Type B pancreatic cell (in vitro differentiated cells): ENCODE measurements at regions not wholly inside any gene's neighbourhood (a gene's known extent, or its start where the extent isn't known, plus 50 kb on each side); places are given as distances from the start of the nearest gene placed in this dataset.
"Not testable (repeated sequence)": the region's sequence is repeated elsewhere in the genome, so short reads cannot be mapped to it uniquely, and the experiment has no call there.

Experiments
- DNase-seq: peaks from one replicate; pipeline ENCODE4 v3.0.0; 2021; ENCODE audit warnings: mixed read lengths; ENCODE audit not compliant: unreplicated experiment; ENCODE audit errors: extremely low spot score
- H3K27ac Mint-ChIP-seq: 2 replicates; pipeline ENCODE4 v1.8.0; 2021; ENCODE audit warnings: mild to moderate bottlenecking, mixed read lengths
- H3K27me3 Mint-ChIP-seq: 2 replicates; pipeline ENCODE4 v1.8.0; 2021; ENCODE audit warnings: mixed read lengths
- H3K36me3 Mint-ChIP-seq: 2 replicates; pipeline ENCODE4 v1.8.0; 2021; ENCODE audit warnings: mixed read lengths
- H3K4me1 Mint-ChIP-seq: one replicate; pipeline ENCODE4 v1.8.0; 2021; ENCODE audit warnings: mixed read lengths; ENCODE audit not compliant: unreplicated experiment
- H3K4me3 Mint-ChIP-seq: 2 replicates; pipeline ENCODE4 v1.8.0; 2021; ENCODE audit warnings: mild to moderate bottlenecking, mixed read lengths
- H3K9me3 Mint-ChIP-seq: 2 replicates; pipeline ENCODE4 v1.8.0; 2021; ENCODE audit warnings: mixed read lengths
- TF ChIP-seq, protein P1 (sequence below): fragments of 200-600 bp; sonication (generic); conservative IDR thresholded peaks from 2 replicates; pipeline ENCODE4 v1.5.0; 2021; ENCODE audit warnings: antibody characterized with exemption, mild to moderate bottlenecking

GRCh38 chr1:192884241-192884640, 75.4 kb downstream of the RGS2 start:
- Mint-ChIP-seq H3K36me3 (no peaks in the 10 kb centered on the region), H3K9me3 (no peaks in the 10 kb centered on the region), H3K4me3 (no peak overlapping the region), H3K4me1 (no peaks in the 10 kb centered on the region), H3K27ac (no peak overlapping the region), H3K27me3 (no peaks in the 10 kb centered on the region)
- no peak for DNase-seq
- TF ChIP-seq, protein P1, sequence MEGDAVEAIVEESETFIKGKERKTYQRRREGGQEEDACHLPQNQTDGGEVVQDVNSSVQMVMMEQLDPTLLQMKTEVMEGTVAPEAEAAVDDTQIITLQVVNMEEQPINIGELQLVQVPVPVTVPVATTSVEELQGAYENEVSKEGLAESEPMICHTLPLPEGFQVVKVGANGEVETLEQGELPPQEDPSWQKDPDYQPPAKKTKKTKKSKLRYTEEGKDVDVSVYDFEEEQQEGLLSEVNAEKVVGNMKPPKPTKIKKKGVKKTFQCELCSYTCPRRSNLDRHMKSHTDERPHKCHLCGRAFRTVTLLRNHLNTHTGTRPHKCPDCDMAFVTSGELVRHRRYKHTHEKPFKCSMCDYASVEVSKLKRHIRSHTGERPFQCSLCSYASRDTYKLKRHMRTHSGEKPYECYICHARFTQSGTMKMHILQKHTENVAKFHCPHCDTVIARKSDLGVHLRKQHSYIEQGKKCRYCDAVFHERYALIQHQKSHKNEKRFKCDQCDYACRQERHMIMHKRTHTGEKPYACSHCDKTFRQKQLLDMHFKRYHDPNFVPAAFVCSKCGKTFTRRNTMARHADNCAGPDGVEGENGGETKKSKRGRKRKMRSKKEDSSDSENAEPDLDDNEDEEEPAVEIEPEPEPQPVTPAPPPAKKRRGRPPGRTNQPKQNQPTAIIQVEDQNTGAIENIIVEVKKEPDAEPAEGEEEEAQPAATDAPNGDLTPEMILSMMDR = no peak

GRCh38 chr1:192885387-192885786, 76.5 kb downstream of the RGS2 start:
- DNase-seq, H3K27ac Mint-ChIP-seq, H3K4me3 Mint-ChIP-seq, H3K27me3 Mint-ChIP-seq, H3K4me1 Mint-ChIP-seq, H3K36me3 Mint-ChIP-seq, H3K9me3 Mint-ChIP-seq: not testable (repeated sequence)

GRCh38 chr1:192887426-192887825, 78.6 kb downstream of the RGS2 start:
- H3K9me3 Mint-ChIP-seq = no peaks in the 10 kb centered on the region
- H3K4me3 Mint-ChIP-seq = no peak overlapping the region
- H3K27ac Mint-ChIP-seq = no peak overlapping the region
- no peaks in the 10 kb centered on the region for H3K36me3 Mint-ChIP-seq
- TF ChIP-seq, protein P1 = no peak
- no peaks in the 10 kb centered on the region for H3K4me1 Mint-ChIP-seq
- DNase-seq = no peak
- H3K27me3 Mint-ChIP-seq = no peaks in the 10 kb centered on the region

DNA sequence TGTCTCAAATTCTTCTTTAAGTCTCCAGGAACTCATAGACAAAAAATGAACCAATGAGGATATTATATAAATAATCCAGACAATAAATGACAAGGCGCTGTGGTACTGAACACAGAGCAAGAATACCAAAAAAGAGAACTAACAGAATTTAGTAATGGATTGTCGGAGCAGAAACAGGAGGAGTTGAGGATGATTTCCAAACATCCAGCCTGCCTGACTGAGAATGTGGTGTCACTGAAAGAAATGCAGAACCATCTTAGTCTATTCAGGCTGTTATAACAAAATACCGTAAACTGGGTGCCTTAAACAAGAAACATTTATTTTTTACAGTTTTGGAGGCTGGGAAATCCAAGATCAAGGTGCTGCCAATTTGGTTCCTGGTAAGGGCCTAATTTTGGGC, 79.7 kb downstream of the RGS2 start:
- no peaks in the 10 kb centered on the region for H3K9me3 Mint-ChIP-seq
- no peak overlapping the region for H3K27ac Mint-ChIP-seq
- H3K4me3 Mint-ChIP-seq = no peak overlapping the region
- TF ChIP-seq, protein P1 = no peak
- no peaks in the 10 kb centered on the region for H3K4me1 Mint-ChIP-seq
- H3K27me3 Mint-ChIP-seq = no peaks in the 10 kb centered on the region
- no peak for DNase-seq
- no peaks in the 10 kb centered on the region for H3K36me3 Mint-ChIP-seq

DNA sequence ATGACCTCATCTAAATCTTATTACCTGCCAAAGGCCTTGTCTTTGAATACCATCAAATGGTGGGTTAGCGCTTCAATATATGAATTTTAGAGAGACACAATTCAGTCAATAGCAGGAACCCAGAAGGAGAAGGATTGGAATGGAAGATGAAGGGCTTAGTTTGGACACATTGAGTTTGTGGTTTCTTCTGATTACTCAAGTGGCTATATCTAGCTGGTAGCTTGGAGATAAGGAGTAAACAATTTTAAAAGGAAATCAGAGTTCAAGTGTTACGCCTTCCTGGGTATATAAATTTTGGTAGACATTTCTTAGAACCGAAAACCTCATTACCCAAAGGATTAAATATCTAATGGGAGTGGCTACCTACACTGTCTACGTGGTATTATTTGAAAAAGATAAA, 80.2 kb downstream of the RGS2 start:
- H3K36me3 Mint-ChIP-seq = no peaks in the 10 kb centered on the region
- no peak for DNase-seq
- TF ChIP-seq, protein P1 = no peak
- no peak overlapping the region for H3K27ac Mint-ChIP-seq
- no peaks in the 10 kb centered on the region for H3K27me3 Mint-ChIP-seq
- H3K4me1 Mint-ChIP-seq = no peaks in the 10 kb centered on the region
- H3K4me3 Mint-ChIP-seq = no peak overlapping the region
- no peaks in the 10 kb centered on the region for H3K9me3 Mint-ChIP-seq

DNA sequence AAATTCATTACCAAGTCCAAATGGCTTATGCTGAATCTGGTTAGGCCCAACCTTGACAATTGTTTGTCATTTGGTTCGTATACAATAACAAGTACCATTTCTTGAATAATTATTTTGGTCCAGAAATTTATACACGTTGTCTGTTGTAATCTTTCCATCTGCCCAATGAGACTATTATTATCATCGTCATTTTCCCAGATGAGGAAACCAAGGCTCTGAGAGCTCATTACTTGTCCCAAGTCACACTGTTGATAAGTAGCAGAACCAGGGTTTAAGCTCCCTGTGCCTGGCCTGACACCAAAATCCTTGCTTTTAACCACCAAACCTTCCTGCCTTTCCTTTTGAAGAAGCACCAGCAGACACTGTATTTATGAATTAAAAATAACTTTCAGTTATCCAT, 81.3 kb downstream of the RGS2 start:
- TF ChIP-seq, protein P1 = no peak
- no peaks in the 10 kb centered on the region for H3K4me1 Mint-ChIP-seq
- no peaks in the 10 kb centered on the region for H3K9me3 Mint-ChIP-seq
- H3K27ac Mint-ChIP-seq = no peak overlapping the region
- no peaks in the 10 kb centered on the region for H3K36me3 Mint-ChIP-seq
- no peak for DNase-seq
- no peaks in the 10 kb centered on the region for H3K27me3 Mint-ChIP-seq
- no peak overlapping the region for H3K4me3 Mint-ChIP-seq
